ENCODE measurements at regions not wholly inside any gene's neighbourhood (a gene's known extent, or its start where the extent isn't known, plus 50 kb on each side); places are given as distances from the start of the nearest gene placed in this dataset.

DNA sequence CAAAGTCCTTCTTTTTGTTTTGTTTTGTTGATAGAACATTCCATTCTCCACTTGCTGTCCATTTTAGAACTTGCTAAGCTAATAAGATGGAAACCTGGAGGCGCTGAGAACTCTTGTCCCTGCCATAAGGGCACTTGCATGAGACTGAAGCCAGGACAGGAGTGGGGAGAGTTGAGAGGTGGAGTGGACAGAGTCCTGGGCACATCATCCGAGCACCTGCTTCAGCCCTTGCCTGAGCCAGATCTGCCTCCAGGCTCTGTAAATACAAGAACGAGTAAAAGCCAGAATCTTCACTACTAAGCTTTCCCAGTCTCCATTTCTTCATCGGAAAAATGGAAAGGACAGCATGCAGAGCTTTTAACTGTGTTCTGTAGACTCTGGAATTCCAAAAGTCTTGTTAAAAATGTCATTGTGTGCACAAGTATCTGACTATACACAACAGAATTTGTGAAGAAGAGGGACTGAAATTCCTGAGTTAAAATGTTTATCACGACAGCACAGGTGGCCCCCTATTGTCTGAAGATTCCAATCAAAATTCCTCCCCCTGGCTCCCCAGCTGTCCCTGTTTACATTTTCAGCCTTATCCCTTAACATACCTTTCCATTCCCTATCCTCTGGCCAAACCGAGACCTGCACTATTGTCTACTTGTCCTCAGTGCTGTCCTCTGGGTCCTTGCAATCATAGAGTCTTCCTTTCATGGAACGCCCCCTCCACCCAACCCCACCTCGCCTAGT is 498.2 kb upstream of the TNP1 start:
- Histone ChIP-seq H3K79me2 (ENCODE audit: insufficient read depth) (no peaks in the 10 kb centered on the region), H2AFZ (ENCODE audit: low read depth) (no peak overlapping the region), H3F3A (replicated peaks; ENCODE audit: insufficient read depth) (peaks cover 26% of the 10 kb centered on the region), H3K4me3 (ENCODE audit: low read depth in 2 of 2, low read length in 1 of 2) (no peak overlapping the region), H3K27me3 (ENCODE audit: insufficient read depth) (no peaks in the 10 kb centered on the region), H3K4me1 (ENCODE audit: control insufficient read depth in 1 of 2, insufficient read depth in 2 of 2, low read depth in 1 of 2, low read length in 1 of 2) (peaks cover 6 to 31% of the 10 kb centered on the region in 2 experiments), H3K4me2 (no peak overlapping the region), H3K36me3 (replicated peaks in 1 of 2; ENCODE audit: control insufficient read depth in 1 of 2, insufficient read depth in 2 of 2, low read length in 1 of 2) (no peaks in the 10 kb centered on the region), H3K9me3 (no peaks in the 10 kb centered on the region), H3K27ac (ENCODE audit: low read depth in 2 of 2, low read length in 1 of 2) (no peak overlapping the region), H3K9me2 (no peaks in the 10 kb centered on the region), H3K9ac (no peak overlapping the region), H4K20me1 (ENCODE audit: insufficient read depth) (no peaks in the 10 kb centered on the region)
- POLR2A ChIA-PET: no interaction called here
- TF ChIP-seq, protein P1, sequence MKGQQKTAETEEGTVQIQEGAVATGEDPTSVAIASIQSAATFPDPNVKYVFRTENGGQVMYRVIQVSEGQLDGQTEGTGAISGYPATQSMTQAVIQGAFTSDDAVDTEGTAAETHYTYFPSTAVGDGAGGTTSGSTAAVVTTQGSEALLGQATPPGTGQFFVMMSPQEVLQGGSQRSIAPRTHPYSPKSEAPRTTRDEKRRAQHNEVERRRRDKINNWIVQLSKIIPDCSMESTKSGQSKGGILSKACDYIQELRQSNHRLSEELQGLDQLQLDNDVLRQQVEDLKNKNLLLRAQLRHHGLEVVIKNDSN (IDR thresholded peaks at IDR 0.05; ENCODE audit: borderline replicate concordance, low read depth): no peak
- TF ChIP-seq GABPA (IDR thresholded peaks at IDR 0.05; ENCODE audit: low read depth) (no peak), GATA2 (CRISPR knock-in tag; IDR thresholded peaks at IDR 0.05) (no peak), FOXM1 (IDR thresholded peaks at IDR 0.05; ENCODE audit: low read depth) (no peak), YY1 (IDR thresholded peaks at IDR 0.05; ENCODE audit: low read depth) (no peak), EP300 (IDR thresholded peaks at IDR 0.05; ENCODE audit: borderline replicate concordance in 1 of 2, low read depth in 1 of 2, low read length in 1 of 2) (no peak), NRF1 (IDR thresholded peaks at IDR 0.05; ENCODE audit: low read depth, low read length) (no peak), ZBTB33 (IDR thresholded peaks at IDR 0.05; ENCODE audit: borderline replicate concordance, low read depth) (no peak), USF2 (IDR thresholded peaks at IDR 0.05; ENCODE audit: borderline replicate concordance, low read depth, low read length) (no peak), CHD2 (IDR thresholded peaks at IDR 0.05; ENCODE audit: low read length, partially characterized antibody) (no peak)
- TF ChIP-seq, protein P2, sequence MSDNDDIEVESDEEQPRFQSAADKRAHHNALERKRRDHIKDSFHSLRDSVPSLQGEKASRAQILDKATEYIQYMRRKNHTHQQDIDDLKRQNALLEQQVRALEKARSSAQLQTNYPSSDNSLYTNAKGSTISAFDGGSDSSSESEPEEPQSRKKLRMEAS (IDR thresholded peaks at IDR 0.05; ENCODE audit: low read depth): no peak
- TF ChIP-seq, protein P3, sequence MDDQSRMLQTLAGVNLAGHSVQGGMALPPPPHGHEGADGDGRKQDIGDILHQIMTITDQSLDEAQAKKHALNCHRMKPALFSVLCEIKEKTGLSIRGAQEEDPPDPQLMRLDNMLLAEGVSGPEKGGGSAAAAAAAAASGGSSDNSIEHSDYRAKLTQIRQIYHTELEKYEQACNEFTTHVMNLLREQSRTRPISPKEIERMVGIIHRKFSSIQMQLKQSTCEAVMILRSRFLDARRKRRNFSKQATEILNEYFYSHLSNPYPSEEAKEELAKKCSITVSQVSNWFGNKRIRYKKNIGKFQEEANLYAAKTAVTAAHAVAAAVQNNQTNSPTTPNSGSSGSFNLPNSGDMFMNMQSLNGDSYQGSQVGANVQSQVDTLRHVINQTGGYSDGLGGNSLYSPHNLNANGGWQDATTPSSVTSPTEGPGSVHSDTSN (IDR thresholded peaks at IDR 0.05): no peak
- DNase-seq: no peak
- WGBS (ENCODE audit: low lambda C conversion rate): 84% methylated on average over 8 of the region's 8 CpGs
- CTCF ChIA-PET: interaction anchor here (1.0 to 2.4 kb wide), 3 partner anchors 16 to 658 kb away, joined by 3 to 6 read pairs (median 3); no protein-coding TSS in a partner anchor
